ENCODE measurements at regions not wholly inside any gene's neighbourhood (a gene's known extent, or its start where the extent isn't known, plus 50 kb on each side); places are given as distances from the start of the nearest gene placed in this dataset.
"Not testable (repeated sequence)": the region's sequence is repeated elsewhere in the genome, so short reads cannot be mapped to it uniquely, and the experiment has no call there.

DNA sequence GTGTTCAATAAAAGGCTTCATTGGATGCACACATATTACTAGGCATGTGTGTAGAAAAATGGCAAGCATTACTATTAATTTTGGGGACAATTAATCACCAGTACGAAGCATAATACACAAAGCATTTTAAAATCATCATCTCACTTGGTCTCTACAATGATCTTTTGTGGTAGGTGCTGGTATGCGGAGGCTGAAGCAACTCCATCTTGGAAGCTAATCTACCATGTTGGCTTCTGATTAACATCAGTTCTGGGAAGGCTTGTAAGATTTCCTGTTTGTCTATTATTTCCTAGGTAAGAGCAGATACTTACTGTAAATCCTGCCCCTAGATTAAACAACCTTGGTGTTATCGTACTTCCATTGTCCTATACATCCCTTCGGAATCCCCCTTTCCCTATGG, 121.7 kb upstream of the RUNX1 start:
- Histone ChIP-seq H3K27me3 (ENCODE audit: control insufficient read depth, insufficient read depth) (no peaks in the 10 kb centered on the region), H3K27ac (ENCODE audit: low read length) (no peak overlapping the region), H3K4me1 (ENCODE audit: control insufficient read depth, insufficient read depth, low read length) (no peaks in the 10 kb centered on the region), H3K9me3 (ENCODE audit: control insufficient read depth, low read length) (no peaks in the 10 kb centered on the region), H3K4me3 (ENCODE audit: low read length) (no peak overlapping the region)
- ATAC-seq (no peak), DNase-seq (no peak)
- intact Hi-C loops (cut with DNase I): no loop called here
- 86% methylated on average over 4 of the region's 4 CpGs for WGBS

DNA sequence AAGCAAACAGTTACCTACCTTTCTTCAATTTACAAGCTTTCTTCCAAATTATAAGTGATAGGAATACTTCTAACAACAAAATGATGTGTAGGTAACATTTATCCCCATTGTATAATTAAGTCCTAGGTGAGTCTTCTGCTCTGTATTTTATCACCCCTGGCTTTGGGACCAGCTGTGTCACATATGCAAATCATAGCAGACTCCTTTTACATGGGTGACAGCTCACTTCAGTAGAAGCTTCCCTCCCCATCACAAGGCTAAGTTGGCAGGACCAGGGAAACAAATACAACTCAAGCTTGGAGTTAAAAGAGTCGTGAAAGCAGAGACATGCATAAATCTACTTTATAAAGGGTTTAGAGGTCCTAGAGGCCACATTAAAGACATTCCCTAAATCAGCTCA, 121.1 kb upstream of the RUNX1 start:
- Histone ChIP-seq H3K4me1 (ENCODE audit: control insufficient read depth, insufficient read depth, low read length) (no peaks in the 10 kb centered on the region), H3K4me3 (ENCODE audit: low read length) (no peak overlapping the region), H3K27ac (ENCODE audit: low read length) (no peak overlapping the region), H3K9me3 (ENCODE audit: control insufficient read depth, low read length) (no peaks in the 10 kb centered on the region), H3K27me3 (ENCODE audit: control insufficient read depth, insufficient read depth) (no peaks in the 10 kb centered on the region)
- no peak for ATAC-seq
- DNase-seq: no peak
- intact Hi-C loops (cut with DNase I): no loop called here
- WGBS: 87% methylated on average over 1 of the region's 1 CpG

DNA sequence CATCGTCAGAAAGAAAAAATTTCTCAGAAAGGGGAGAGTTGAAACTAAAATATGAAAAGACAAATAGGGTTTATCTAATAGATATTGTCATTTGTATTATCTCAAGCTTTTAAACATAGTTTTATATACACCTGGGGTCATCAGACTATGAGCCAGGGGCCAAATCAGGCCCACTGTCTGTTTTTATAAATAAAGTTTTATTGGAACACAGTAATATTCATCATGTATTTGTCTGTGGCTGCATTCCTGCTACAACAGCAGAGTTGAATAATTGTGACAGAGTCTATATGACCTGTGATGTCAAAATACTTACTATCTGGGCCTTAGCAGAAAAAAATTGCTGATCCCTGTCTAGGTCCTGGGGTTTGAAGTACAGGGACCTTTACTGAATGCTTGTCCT, 120.5 kb upstream of the RUNX1 start:
- 80% methylated on average over 1 of the region's 1 CpG for WGBS

DNA sequence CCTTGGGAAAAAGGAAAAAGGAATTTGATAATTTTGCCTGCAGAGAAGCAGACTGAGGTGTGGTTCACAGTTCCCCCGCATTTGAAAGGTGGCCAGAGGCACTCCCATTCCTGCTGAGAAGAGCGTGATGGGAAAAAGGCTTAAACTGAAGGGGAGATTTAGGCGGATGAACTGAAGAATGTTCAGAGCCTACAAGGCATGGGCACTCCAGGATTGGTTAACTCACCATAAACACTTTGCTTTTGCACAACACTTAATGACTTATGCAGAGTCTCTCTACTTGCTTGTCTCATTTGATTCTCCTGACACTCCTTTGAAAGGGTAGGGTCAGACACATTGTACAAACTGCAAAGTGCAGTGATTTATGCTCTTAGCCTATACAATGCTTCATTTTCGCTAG, 119.6 kb upstream of the RUNX1 start:
- H3K27me3 ChIP-seq (ENCODE audit: control insufficient read depth, insufficient read depth): no peaks in the 10 kb centered on the region
- intact Hi-C loops (cut with DNase I): no loop called here
- DNase-seq (no peak), ATAC-seq (no peak)
- 77% methylated on average over 4 of the region's 4 CpGs for WGBS
- no peaks in the 10 kb centered on the region for H3K4me1 ChIP-seq (ENCODE audit: control insufficient read depth, insufficient read depth, low read length)
- no peak overlapping the region for H3K4me3 ChIP-seq (ENCODE audit: low read length)
- H3K27ac ChIP-seq (ENCODE audit: low read length): no peak overlapping the region
- no peaks in the 10 kb centered on the region for H3K9me3 ChIP-seq (ENCODE audit: control insufficient read depth, low read length)

More for the DNA sequence above, 120.5 kb upstream of the RUNX1 start:
- Histone ChIP-seq H3K27ac (ENCODE audit: low read length) (no peak overlapping the region), H3K4me3 (ENCODE audit: low read length) (no peak overlapping the region), H3K4me1 (ENCODE audit: control insufficient read depth, insufficient read depth, low read length) (no peaks in the 10 kb centered on the region), H3K9me3 (ENCODE audit: control insufficient read depth, low read length) (no peaks in the 10 kb centered on the region), H3K27me3 (ENCODE audit: control insufficient read depth, insufficient read depth) (no peaks in the 10 kb centered on the region)
- no peak for ATAC-seq
- intact Hi-C loops (cut with DNase I): no loop called here
- no peak for DNase-seq

DNA sequence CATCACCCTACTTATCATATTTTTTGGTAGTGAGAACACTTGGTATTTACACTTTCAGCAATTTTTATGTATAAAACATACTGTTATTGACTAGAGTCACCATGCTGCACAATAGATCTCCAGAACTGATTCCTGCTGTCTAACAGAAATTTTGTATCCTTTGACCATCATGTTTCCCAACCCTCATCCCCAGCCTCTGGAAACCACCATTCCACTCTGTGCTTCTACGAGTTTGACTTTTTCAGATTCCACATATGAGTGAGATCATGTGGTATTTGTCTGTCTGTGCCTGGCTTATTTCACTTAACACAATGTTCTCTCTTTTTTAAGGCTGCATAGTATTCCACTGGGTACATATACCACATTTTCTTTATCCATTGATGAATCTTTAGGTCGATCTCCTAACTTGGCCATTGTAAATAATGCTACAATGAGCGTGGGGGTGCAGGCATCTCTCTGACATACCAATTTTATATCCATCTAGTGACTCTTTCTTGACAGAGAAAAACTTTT, 115.9 kb upstream of the RUNX1 start:
- H3K27me3 ChIP-seq (ENCODE audit: control insufficient read depth, insufficient read depth): no peaks in the 10 kb centered on the region
- H3K27ac ChIP-seq (ENCODE audit: low read length): no peak overlapping the region
- DNase-seq (no peak), ATAC-seq (no peak)
- WGBS: 72% methylated on average over 3 of the region's 3 CpGs
- intact Hi-C loops (cut with DNase I): no loop called here
- no peaks in the 10 kb centered on the region for H3K9me3 ChIP-seq (ENCODE audit: control insufficient read depth, low read length)
- no peaks in the 10 kb centered on the region for H3K4me1 ChIP-seq (ENCODE audit: control insufficient read depth, insufficient read depth, low read length)
- no peak overlapping the region for H3K4me3 ChIP-seq (ENCODE audit: low read length)

DNA sequence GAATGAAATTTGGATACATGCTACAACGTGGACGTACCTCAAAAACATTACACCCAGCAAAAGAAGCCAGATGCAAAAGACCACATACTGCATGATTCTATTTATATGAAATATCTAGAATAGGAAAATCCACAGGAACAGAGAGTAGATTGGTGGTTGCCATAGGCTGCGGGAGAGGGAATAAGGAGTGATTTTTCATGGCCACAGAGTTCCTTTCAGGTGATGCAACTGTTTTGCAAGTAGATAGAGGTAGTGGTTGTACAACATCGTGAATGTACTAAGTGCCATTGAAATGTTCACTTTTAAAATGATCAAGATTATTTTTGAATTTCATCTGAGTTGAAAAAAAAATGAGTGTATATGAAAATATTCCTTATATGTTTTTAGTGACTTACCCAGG, 115.3 kb upstream of the RUNX1 start:
- H3K27ac ChIP-seq (ENCODE audit: low read length): no peak overlapping the region
- H3K27me3 ChIP-seq (ENCODE audit: control insufficient read depth, insufficient read depth): no peaks in the 10 kb centered on the region
- H3K9me3 ChIP-seq (ENCODE audit: control insufficient read depth, low read length): no peaks in the 10 kb centered on the region
- WGBS: 93% methylated on average over 4 of the region's 4 CpGs
- ATAC-seq: no peak
- no peaks in the 10 kb centered on the region for H3K4me1 ChIP-seq (ENCODE audit: control insufficient read depth, insufficient read depth, low read length)
- intact Hi-C loops (cut with DNase I): no loop called here
- no peak for DNase-seq
- no peak overlapping the region for H3K4me3 ChIP-seq (ENCODE audit: low read length)

DNA sequence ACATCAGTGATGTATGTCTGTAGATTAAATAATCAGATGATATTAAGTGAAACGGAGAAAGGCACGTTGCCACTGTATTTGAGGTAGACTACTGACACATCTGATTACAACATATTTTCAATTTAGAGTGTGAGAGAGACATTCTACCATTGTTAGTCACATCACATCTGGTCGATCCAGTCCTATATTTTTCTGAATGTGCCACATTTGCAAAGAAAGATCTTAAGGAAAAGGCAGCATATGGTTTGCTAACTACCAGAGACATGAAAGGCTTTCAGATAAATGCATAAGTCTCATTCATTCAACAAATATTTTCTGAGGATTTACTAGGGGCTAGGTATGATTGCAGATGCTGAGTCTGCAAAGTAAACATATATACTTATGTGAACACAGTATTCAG, 114.3 kb upstream of the RUNX1 start:
- Histone ChIP-seq H3K9me3 (ENCODE audit: control insufficient read depth, low read length) (no peaks in the 10 kb centered on the region), H3K4me3 (ENCODE audit: low read length) (no peak overlapping the region), H3K27me3 (ENCODE audit: control insufficient read depth, insufficient read depth) (no peaks in the 10 kb centered on the region), H3K27ac (ENCODE audit: low read length) (no peak overlapping the region), H3K4me1 (ENCODE audit: control insufficient read depth, insufficient read depth, low read length) (no peaks in the 10 kb centered on the region)
- no peak for DNase-seq
- 81% methylated on average over 3 of the region's 3 CpGs for WGBS
- intact Hi-C loops (cut with DNase I): no loop called here
- ATAC-seq: no peak

DNA sequence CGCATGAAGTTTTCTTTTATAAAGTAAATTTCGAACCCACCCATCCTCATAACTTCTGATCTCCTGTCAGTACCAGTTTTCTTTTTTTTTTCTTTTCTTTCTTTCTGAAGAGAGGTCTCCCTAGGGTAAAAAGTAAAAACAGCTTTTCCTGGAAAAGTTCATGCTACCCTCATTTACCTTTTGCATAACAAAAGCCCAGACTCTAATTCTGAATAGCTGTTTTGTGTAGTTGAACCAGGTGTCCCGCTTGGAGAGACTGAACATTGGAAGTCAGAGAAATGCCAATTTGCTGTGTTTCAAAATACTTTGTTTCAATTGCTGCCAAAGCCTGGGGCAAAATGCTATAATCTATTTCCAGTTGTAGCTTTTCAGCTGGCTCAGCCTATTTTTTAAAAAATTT, 113.7 kb upstream of the RUNX1 start:
- DNase-seq (no peak), ATAC-seq (no peak)
- H3K27me3 ChIP-seq (ENCODE audit: control insufficient read depth, insufficient read depth): no peaks in the 10 kb centered on the region
- H3K27ac ChIP-seq (ENCODE audit: low read length): no peak overlapping the region
- no peak overlapping the region for H3K4me3 ChIP-seq (ENCODE audit: low read length)
- no peaks in the 10 kb centered on the region for H3K9me3 ChIP-seq (ENCODE audit: control insufficient read depth, low read length)
- H3K4me1 ChIP-seq (ENCODE audit: control insufficient read depth, insufficient read depth, low read length): no peaks in the 10 kb centered on the region
- WGBS: 86% methylated on average over 3 of the region's 3 CpGs
- intact Hi-C loops (cut with DNase I): no loop called here

DNA sequence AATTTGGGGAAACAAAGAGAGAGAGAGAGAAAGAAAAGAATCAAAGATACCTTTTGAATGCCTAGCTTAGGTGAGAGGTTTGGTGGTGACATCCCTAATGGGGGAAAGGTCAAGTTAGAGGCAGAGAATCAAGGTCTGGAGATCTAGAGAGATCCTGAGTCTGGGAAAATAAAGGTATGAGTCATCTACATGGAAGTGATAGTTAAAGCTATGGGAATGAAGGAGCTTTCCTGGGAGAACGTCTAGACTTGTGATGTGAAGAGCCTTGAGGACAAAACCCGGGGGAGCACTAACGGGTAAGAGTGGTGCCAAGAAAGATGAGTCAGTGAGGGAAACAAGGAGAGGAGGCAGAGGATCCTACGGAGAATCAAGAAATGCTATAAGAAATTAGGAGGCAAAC, 110.8 kb upstream of the RUNX1 start:
- DNase-seq: no peak
- Histone ChIP-seq H3K4me3 (ENCODE audit: low read length) (no peak overlapping the region), H3K27ac (ENCODE audit: low read length) (no peak overlapping the region), H3K9me3 (ENCODE audit: control insufficient read depth, low read length) (no peaks in the 10 kb centered on the region), H3K4me1 (ENCODE audit: control insufficient read depth, insufficient read depth, low read length) (no peaks in the 10 kb centered on the region), H3K27me3 (ENCODE audit: control insufficient read depth, insufficient read depth) (no peaks in the 10 kb centered on the region)
- ATAC-seq: no peak
- WGBS: 72% methylated on average over 4 of the region's 4 CpGs
- intact Hi-C loops (cut with DNase I): no loop called here

DNA sequence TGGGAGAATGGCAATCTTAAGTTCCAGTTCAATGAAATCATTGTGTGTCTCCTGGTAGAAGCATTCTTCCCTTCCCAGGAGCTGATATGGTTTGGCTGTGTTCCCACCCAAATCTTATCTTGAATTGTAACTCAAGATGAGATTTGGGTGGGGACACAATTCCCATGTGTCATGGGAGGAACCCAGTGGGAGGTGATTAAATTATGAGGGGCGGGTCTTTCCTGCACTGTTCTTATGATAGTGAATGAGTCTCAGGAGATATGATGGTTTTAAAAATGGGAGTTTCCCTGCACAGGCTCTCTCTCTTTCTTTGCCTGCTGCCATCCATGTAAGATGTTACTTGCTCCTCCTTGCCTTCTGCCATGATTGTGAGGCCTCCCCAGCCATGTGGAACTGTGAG, 108.3 kb upstream of the RUNX1 start:
- DNase-seq; H3K27me3 ChIP-seq (ENCODE audit: control insufficient read depth, insufficient read depth); ATAC-seq; H3K9me3 ChIP-seq (ENCODE audit: control insufficient read depth, low read length); H3K4me1 ChIP-seq (ENCODE audit: control insufficient read depth, insufficient read depth, low read length); H3K4me3 ChIP-seq (ENCODE audit: low read length); H3K27ac ChIP-seq (ENCODE audit: low read length); intact Hi-C loops (cut with DNase I): not testable (repeated sequence)
- WGBS: 82% methylated on average over 1 of the region's 1 CpG

DNA sequence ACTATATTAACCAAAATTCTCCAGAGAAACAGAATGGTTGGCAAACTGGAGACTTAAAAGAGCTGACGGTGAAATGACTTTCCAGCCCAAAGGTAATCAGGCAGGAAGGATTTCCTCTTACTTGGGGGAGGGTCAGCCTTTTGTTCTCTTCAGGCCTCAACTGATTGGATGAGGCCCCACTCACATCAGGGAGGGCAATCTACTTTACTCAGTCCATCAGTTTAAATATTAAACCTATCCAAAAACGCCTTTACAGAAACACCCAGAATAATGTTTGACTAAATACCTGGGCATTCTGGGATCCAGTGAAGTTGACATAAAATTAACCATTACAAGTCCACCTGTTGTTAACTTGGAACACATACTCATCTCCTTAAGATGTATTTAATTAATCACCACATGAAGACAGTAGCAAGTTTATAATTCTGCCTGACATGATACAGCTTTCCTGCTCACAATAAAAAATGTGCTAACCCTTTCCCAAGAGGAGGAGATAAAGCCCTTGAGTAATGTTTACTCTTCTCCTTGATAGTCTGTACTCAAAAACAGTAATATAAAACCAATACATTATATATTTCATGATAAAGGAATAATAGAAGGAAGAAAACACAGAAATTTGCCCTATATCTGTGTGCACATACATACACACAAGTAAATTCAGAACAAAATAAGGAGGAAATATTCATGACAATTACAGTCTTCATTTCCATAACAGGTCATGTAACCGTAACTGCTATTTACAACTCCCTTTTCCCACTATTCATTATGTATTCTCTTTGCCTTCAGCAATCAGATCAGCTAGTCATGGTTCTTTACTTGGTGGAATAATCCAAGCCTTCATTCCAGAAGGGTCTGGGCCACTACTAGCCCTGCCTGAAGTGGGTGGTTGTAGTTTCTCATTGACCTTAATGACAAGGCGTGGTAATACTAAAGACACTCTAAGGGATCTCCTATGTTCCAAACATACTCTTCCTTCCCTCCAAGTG, 107.5 kb upstream of the RUNX1 start:
- H3K27me3 ChIP-seq (ENCODE audit: control insufficient read depth, insufficient read depth): no peaks in the 10 kb centered on the region
- WGBS: 86% methylated on average over 4 of the region's 4 CpGs
- ATAC-seq (no peak), DNase-seq (no peak)
- H3K27ac ChIP-seq (ENCODE audit: low read length): no peak overlapping the region
- intact Hi-C loops (cut with DNase I): no loop called here
- no peaks in the 10 kb centered on the region for H3K9me3 ChIP-seq (ENCODE audit: control insufficient read depth, low read length)
- H3K4me3 ChIP-seq (ENCODE audit: low read length): no peak overlapping the region
- H3K4me1 ChIP-seq (ENCODE audit: control insufficient read depth, insufficient read depth, low read length): no peaks in the 10 kb centered on the region
